ENCODE measurements at regions not wholly inside any gene's neighbourhood (a gene's known extent, or its start where the extent isn't known, plus 50 kb on each side); places are given as distances from the start of the nearest gene placed in this dataset.

DNA sequence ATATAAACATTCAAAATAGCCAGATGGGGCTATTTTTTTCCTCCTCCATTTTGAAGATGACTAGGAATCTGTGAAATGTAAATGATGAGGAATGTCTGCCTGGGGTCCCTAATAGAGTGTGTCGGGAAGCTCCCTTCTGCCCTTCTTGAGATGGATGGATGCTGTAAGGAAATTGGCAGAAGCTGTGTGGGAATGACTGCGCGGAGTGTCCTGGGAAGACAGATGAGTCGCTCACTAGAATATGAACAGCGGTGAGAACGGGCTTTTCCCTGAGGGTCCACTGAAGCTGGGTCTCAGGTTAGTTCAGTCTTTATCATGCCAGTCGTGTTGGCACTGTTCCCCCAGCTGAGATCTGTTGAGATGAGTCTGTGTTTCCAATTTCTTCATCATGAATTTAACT is 75.1 kb upstream of the PLPP4 start:
- Mint-ChIP-seq H3K9me3 (no peaks in the 10 kb centered on the region), H3K4me3 (no peak overlapping the region), H3K27ac (no peak overlapping the region), H3K36me3 (ENCODE audit: low read depth) (no peaks in the 10 kb centered on the region), H3K27me3 (peaks cover 3% of the 10 kb centered on the region), H3K4me1 (ENCODE audit: low read depth) (no peaks in the 10 kb centered on the region)
- intact Hi-C loops (cut with micrococcal nuclease), result no loop called here
- no peak for ATAC-seq
- TF ChIP-seq, protein P1, sequence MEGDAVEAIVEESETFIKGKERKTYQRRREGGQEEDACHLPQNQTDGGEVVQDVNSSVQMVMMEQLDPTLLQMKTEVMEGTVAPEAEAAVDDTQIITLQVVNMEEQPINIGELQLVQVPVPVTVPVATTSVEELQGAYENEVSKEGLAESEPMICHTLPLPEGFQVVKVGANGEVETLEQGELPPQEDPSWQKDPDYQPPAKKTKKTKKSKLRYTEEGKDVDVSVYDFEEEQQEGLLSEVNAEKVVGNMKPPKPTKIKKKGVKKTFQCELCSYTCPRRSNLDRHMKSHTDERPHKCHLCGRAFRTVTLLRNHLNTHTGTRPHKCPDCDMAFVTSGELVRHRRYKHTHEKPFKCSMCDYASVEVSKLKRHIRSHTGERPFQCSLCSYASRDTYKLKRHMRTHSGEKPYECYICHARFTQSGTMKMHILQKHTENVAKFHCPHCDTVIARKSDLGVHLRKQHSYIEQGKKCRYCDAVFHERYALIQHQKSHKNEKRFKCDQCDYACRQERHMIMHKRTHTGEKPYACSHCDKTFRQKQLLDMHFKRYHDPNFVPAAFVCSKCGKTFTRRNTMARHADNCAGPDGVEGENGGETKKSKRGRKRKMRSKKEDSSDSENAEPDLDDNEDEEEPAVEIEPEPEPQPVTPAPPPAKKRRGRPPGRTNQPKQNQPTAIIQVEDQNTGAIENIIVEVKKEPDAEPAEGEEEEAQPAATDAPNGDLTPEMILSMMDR (IDR thresholded peaks at IDR 0.05), result no peak
- ChIA-PET CTCF (no interaction called here), POLR2A (no interaction called here)
- no peak for DNase-seq

DNA sequence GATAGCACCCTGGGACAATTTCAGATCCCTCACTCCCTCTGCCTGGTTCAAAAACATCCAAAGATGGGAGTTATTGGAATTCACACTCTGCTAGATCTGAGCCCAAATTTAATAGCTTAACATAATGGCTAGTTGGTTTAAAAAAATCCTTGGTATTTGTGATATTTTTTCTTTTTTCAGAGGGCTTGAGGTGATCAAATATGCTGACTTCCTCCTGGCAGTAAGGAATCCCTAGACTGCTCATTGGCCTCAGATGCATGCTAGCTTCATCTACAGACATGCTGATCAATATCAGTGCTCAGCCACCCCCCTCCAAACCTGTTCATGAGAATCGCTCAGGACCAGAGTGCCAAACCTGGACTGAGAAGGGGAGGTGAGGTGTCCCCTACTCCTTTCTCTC is 74.7 kb upstream of the PLPP4 start:
- Mint-ChIP-seq H3K9me3 (no peaks in the 10 kb centered on the region), H3K4me3 (no peak overlapping the region)
- intact Hi-C loops (cut with micrococcal nuclease), result no loop called here

GRCh38 chr10:120385992-120386391 is 71.0 kb upstream of the PLPP4 start:
- no peak overlapping the region for H3K27ac Mint-ChIP-seq
- POLR2A ChIA-PET, result no interaction called here
- CTCF ChIA-PET, result no interaction called here

More for the DNA sequence above, 74.7 kb upstream of the PLPP4 start:
- Mint-ChIP-seq H3K36me3 (ENCODE audit: low read depth) (no peaks in the 10 kb centered on the region), H3K27ac (no peak overlapping the region), H3K4me1 (ENCODE audit: low read depth) (no peaks in the 10 kb centered on the region), H3K27me3 (peaks cover 3% of the 10 kb centered on the region)
- TF ChIP-seq, protein P1 (IDR thresholded peaks at IDR 0.05), result no peak
- ATAC-seq, result no peak
- POLR2A ChIA-PET, result no interaction called here
- CTCF ChIA-PET, result no interaction called here
- DNase-seq, result no peak

DNA sequence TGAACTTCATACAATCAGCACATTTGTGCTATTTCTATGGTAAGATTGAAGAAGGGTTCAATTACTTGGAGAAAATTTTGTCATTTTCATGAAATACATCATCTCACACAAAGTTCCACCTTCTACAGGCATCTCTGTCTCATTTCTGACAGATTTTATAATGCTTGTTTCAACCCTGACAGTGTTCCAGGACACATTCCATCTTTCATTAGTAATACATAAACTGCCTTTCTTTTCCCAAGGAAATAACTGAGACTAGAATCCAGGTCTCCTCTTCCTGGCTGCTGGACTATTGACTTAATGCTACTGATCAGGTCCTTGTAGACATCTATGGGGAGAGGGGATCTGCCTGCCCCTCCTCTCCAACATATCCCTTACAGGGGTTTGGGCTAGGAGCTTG is 70.1 kb upstream of the PLPP4 start:
- ATAC-seq (no peak), DNase-seq (no peak)
- intact Hi-C loops (cut with micrococcal nuclease), result no loop called here
- CTCF ChIA-PET, result no interaction called here
- POLR2A ChIA-PET, result no interaction called here
- no peak overlapping the region for H3K4me3 Mint-ChIP-seq
- H3K36me3 Mint-ChIP-seq (ENCODE audit: low read depth), result no peaks in the 10 kb centered on the region
- TF ChIP-seq, protein P1 (IDR thresholded peaks at IDR 0.05), result no peak
- H3K27me3 Mint-ChIP-seq, result no peaks in the 10 kb centered on the region
- no peaks in the 10 kb centered on the region for H3K9me3 Mint-ChIP-seq
- H3K4me1 Mint-ChIP-seq (ENCODE audit: low read depth), result no peaks in the 10 kb centered on the region
- no peak overlapping the region for H3K27ac Mint-ChIP-seq

More at GRCh38 chr10:120385992-120386391, 71.0 kb upstream of the PLPP4 start:
- H3K4me1 Mint-ChIP-seq (ENCODE audit: low read depth), result no peaks in the 10 kb centered on the region
- DNase-seq (no peak), ATAC-seq (no peak)
- H3K27me3 Mint-ChIP-seq, result no peaks in the 10 kb centered on the region
- intact Hi-C loops (cut with micrococcal nuclease), result no loop called here
- TF ChIP-seq, protein P1 (IDR thresholded peaks at IDR 0.05), result no peak
- H3K36me3 Mint-ChIP-seq (ENCODE audit: low read depth), result no peaks in the 10 kb centered on the region
- no peaks in the 10 kb centered on the region for H3K9me3 Mint-ChIP-seq
- no peak overlapping the region for H3K4me3 Mint-ChIP-seq

DNA sequence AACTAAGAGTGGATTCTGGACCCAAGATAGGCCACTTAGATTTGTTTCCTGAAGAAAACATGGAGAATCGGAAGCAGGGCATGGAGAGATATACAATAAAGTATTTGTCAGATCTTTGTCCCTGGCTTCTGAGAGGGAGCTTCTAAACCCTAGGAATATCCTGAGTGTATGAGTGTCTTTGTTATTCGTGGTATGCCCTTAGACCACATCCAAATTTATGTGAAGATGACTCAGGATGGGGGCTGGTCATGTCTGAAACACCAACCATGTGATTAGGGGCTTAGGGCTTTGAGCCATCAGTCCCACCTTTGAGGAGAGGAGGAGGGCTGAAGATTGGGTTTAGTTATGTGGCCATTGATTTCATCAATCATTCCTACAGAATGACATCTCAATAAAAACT is 69.7 kb upstream of the PLPP4 start:
- ChIA-PET CTCF (no interaction called here), POLR2A (no interaction called here)
- intact Hi-C loops (cut with micrococcal nuclease), result no loop called here
- ATAC-seq (no peak), DNase-seq (no peak)
- no peaks in the 10 kb centered on the region for H3K4me1 Mint-ChIP-seq (ENCODE audit: low read depth)
- H3K36me3 Mint-ChIP-seq (ENCODE audit: low read depth), result no peaks in the 10 kb centered on the region
- TF ChIP-seq, protein P1 (IDR thresholded peaks at IDR 0.05), result no peak
- no peaks in the 10 kb centered on the region for H3K27me3 Mint-ChIP-seq
- no peak overlapping the region for H3K4me3 Mint-ChIP-seq
- H3K27ac Mint-ChIP-seq, result no peak overlapping the region
- no peaks in the 10 kb centered on the region for H3K9me3 Mint-ChIP-seq

Data from activated CD8-positive, alpha-beta T cell treated with anti-CD3 and anti-CD28 coated beads for 36 hours (primary cell).